ENCODE measurements at regions not wholly inside any gene's neighbourhood (a gene's known extent, or its start where the extent isn't known, plus 50 kb on each side); places are given as distances from the start of the nearest gene placed in this dataset.

- DNase-seq, result no peak
These were observed 154.4 kb downstream of the EFNB2 start for GRCh38 chr13:106381091-106381490.

- no peak for DNase-seq
These were observed 157.4 kb downstream of the EFNB2 start for GRCh38 chr13:106377931-106378662.

GRCh38 chr13:106377341-106377740 lies 158.1 kb downstream of the EFNB2 start:
- DNase-seq, result no peak

GRCh38 chr13:106376401-106377112 lies 158.9 kb downstream of the EFNB2 start:
- no peak for DNase-seq

GRCh38 chr13:106375085-106375484 lies 160.4 kb downstream of the EFNB2 start:
- no peak for DNase-seq

- DNase-seq, result no peak
These were observed 160.8 kb downstream of the EFNB2 start for GRCh38 chr13:106374631-106375030.

GRCh38 chr13:106373989-106374572 lies 161.4 kb downstream of the EFNB2 start:
- no peak for DNase-seq

GRCh38 chr13:106373304-106373988 lies 162.0 kb downstream of the EFNB2 start:
- no peak for DNase-seq

GRCh38 chr13:106372199-106373155 lies 163.0 kb downstream of the EFNB2 start:
- no peak for DNase-seq

GRCh38 chr13:106371024-106371423 lies 164.4 kb downstream of the EFNB2 start:
- DNase-seq, result no peak

GRCh38 chr13:106369858-106370257 lies 165.6 kb downstream of the EFNB2 start:
- no peak for DNase-seq

- no peak for DNase-seq
These were observed 166.4 kb downstream of the EFNB2 start for GRCh38 chr13:106369091-106369490.

- no peak for DNase-seq
These were observed 168.0 kb downstream of the EFNB2 start for GRCh38 chr13:106367361-106367971.

GRCh38 chr13:106362707-106363106 lies 172.8 kb downstream of the EFNB2 start:
- DNase-seq, result no peak

GRCh38 chr13:106361621-106362020 lies 173.8 kb downstream of the EFNB2 start:
- DNase-seq, result no peak

GRCh38 chr13:106357198-106357597 lies 178.3 kb downstream of the EFNB2 start:
- no peak for DNase-seq

GRCh38 chr13:106355866-106356265 lies 179.6 kb downstream of the EFNB2 start:
- no peak for DNase-seq

GRCh38 chr13:106354961-106355360 lies 180.5 kb downstream of the EFNB2 start:
- no peak for DNase-seq

GRCh38 chr13:106352850-106353249 lies 182.6 kb downstream of the EFNB2 start:
- no peak for DNase-seq

- DNase-seq, result no peak
These were observed 184.2 kb downstream of the EFNB2 start for GRCh38 chr13:106351251-106351650.

- DNase-seq, result no peak
These were observed 185.3 kb downstream of the EFNB2 start for GRCh38 chr13:106350208-106350607.
